Loucy (cell line): ENCODE measurements at regions not wholly inside any gene's neighbourhood (a gene's known extent, or its start where the extent isn't known, plus 50 kb on each side); places are given as distances from the start of the nearest gene placed in this dataset.

Experiments used
- EZH2phosphoT487 ChIP-seq: fragments of 200-600 bp; IDR thresholded peaks from 2 replicates; pipeline ENCODE4 v1.6.1; 2018; ENCODE audit warnings: antibody characterized with exemption, mild to moderate bottlenecking, moderate library complexity, borderline replicate concordance
- TF ChIP-seq, protein P1 (sequence below): fragments of 200-600 bp; sonication (generic); conservative IDR thresholded peaks from 2 replicates; pipeline ENCODE4 v1.5.1; 2014; ENCODE audit warnings: mild to moderate bottlenecking, antibody characterized with exemption, low read length

DNA sequence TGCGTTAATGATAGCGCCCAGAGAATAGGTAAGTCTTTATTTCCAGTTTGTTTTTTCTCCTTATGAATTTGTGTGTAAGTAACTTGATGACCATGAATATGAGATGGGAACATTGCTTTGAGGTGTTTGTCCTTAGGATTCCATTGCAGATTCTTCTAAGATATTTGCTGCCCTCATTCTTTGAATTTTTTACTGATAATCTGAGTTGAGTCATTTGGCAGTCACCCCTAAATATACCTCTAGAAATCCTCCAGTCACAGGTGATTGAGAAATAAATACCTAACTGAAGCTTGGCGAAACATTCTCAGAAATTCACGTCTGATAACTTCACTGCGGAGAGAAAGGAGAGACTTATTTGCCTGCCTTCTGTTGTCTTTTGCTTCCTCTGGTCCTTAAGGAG is 345.5 kb downstream of the SQOR start:
- TF ChIP-seq, protein P1, sequence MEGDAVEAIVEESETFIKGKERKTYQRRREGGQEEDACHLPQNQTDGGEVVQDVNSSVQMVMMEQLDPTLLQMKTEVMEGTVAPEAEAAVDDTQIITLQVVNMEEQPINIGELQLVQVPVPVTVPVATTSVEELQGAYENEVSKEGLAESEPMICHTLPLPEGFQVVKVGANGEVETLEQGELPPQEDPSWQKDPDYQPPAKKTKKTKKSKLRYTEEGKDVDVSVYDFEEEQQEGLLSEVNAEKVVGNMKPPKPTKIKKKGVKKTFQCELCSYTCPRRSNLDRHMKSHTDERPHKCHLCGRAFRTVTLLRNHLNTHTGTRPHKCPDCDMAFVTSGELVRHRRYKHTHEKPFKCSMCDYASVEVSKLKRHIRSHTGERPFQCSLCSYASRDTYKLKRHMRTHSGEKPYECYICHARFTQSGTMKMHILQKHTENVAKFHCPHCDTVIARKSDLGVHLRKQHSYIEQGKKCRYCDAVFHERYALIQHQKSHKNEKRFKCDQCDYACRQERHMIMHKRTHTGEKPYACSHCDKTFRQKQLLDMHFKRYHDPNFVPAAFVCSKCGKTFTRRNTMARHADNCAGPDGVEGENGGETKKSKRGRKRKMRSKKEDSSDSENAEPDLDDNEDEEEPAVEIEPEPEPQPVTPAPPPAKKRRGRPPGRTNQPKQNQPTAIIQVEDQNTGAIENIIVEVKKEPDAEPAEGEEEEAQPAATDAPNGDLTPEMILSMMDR: no peak
- TF ChIP-seq EZH2phosphoT487: no peak
